ENCODE measurements at regions not wholly inside any gene's neighbourhood (a gene's known extent, or its start where the extent isn't known, plus 50 kb on each side); places are given as distances from the start of the nearest gene placed in this dataset.

DNA sequence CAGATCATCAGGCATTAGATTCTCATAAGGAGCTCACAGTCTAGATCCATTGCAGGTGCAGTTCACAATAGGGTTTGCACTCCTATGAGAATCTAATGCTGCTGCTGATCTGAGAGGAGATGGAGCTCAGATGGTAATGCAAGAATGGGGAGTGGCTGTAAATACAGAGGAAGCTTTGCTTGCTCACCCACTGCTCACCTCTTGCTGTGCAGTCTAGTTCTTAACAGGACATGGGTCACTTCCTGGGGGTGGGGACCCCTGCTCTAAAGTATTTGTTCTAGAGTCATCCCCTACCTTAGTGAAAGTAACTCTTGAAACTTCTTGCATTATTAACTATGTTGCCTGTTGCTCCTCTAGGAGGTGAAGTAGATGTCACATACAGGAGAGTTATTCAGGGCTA lies 171.3 kb upstream of the PARD3B start:
- TF ChIP-seq, protein P1, sequence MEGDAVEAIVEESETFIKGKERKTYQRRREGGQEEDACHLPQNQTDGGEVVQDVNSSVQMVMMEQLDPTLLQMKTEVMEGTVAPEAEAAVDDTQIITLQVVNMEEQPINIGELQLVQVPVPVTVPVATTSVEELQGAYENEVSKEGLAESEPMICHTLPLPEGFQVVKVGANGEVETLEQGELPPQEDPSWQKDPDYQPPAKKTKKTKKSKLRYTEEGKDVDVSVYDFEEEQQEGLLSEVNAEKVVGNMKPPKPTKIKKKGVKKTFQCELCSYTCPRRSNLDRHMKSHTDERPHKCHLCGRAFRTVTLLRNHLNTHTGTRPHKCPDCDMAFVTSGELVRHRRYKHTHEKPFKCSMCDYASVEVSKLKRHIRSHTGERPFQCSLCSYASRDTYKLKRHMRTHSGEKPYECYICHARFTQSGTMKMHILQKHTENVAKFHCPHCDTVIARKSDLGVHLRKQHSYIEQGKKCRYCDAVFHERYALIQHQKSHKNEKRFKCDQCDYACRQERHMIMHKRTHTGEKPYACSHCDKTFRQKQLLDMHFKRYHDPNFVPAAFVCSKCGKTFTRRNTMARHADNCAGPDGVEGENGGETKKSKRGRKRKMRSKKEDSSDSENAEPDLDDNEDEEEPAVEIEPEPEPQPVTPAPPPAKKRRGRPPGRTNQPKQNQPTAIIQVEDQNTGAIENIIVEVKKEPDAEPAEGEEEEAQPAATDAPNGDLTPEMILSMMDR (IDR thresholded peaks at IDR 0.05): no peak
- TF ChIP-seq EZH2 (IDR thresholded peaks at IDR 0.05; ENCODE audit: borderline replicate concordance, insufficient read depth, low read depth, low read length, poor library complexity, severe bottlenecking): no peak
